D341Med (cell line): ENCODE measurements at regions not wholly inside any gene's neighbourhood (a gene's known extent, or its start where the extent isn't known, plus 50 kb on each side); places are given as distances from the start of the nearest gene placed in this dataset.

Experiments
- DNase-seq: peaks from one replicate; pipeline ENCODE4 v3.0.0; 2012; ENCODE audit warnings: low spot score

DNA sequence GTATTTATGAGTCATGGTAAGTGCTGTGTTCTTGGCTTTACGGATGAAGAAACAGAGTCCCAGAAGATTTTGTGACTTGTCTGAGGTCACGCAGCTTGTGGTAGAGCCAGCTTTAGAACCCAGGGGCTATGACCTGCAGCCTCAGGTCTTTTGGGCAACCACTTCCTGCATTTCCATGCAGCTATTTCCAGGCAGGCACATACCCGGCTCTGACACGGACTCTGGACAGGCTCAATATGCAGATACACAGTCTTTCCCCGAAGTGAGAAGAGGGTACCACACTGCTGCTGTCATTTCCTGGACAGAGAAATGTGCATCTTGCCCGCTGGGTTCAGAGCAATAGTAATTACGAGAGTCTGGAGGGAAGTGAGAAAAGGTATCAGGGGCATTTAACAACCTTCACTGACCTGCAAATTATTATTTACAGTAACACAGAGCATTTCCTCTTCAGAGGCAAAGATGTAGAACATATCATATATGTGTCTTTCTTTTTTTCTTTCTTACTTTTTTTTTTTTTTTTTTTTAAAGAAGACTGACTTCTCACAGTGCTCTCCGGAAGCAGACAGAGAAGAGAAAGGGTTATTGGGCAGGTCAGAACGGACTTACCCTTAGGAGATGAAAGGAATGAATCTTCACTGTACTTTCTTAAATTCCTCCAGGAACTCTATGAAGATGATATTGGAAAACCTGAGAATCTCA, 185.1 kb downstream of the CLIC5 start:
- DNase-seq = no peak

DNA sequence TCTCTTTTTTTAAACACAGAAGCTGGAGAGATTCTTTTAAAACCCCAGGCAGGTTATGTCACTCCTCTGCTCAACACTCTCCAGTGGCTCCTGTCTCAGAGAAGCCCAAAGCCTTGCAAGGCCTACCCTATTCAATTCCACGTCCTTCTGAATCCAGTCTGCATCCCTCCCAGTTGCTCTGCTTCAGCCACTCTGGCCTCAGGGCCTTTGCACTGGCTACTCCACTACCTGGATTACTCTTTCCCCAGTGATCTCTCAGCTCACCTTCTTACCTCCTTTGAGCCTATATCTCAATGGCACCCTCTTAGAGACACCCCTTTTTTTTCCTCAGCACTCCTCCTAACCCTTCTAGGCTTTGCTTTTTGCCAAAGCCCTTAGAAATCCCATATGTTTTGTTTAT, 185.8 kb downstream of the CLIC5 start:
- DNase-seq = no peak

- no peak for DNase-seq
Measured at GRCh38 chr6:45827952-45828530, 187.6 kb downstream of the CLIC5 start.

- DNase-seq = no peak
Measured at GRCh38 chr6:45822873-45823272, 192.8 kb downstream of the CLIC5 start.

DNA sequence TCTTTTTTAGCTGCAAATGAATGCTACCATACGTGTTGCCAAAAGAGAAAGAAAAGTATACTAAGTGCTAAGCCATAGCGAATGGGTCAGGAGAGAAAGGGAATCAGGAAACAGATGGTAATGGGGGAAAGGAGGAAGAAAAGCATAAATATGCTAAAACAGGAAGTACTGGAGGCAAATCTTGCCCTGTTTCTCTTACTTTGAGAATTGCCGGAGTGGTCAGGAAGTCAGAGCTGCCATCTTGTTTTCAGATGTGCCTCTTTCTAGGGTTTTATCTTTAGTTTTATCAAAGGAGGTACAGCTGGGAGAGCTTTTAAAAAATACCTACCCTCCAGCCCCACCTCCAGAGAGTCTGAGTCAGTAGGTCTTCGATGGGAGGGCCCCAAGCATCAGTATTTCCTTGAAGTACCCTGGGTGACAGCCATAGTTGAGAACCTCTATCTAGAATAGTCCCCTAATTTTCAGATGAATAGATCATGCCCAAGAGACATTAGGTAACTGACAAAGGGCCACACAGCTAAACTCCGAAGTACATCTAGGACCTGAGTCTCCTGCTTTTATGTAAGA, 193.3 kb downstream of the CLIC5 start:
- DNase-seq = no peak

DNA sequence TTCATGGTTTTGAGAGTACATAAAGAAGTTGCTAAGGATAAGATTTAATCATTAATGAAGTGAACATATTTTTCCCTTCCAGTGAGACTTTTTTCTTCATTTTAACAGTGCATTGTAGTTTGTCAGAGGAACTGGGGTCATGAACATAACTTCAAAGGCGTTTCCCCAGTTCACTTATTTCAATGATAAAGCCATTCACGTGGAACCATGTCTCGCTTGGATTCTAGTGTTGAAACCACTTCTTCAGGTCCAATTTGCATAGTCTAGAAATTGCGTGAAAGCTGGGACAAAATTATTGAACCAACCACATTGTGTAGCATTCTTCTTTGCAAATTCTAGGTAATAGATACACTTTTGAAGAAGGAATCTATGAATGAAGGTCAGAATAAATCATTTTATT, 197.0 kb downstream of the CLIC5 start:
- DNase-seq = no peak

- no peak for DNase-seq
Measured at GRCh38 chr6:45816674-45817297, 198.9 kb downstream of the CLIC5 start.

GRCh38 chr6:45815466-45816125, 200.1 kb downstream of the CLIC5 start:
- DNase-seq = no peak

- no peak for DNase-seq
Measured at GRCh38 chr6:45814772-45815171, 200.9 kb downstream of the CLIC5 start.

DNA sequence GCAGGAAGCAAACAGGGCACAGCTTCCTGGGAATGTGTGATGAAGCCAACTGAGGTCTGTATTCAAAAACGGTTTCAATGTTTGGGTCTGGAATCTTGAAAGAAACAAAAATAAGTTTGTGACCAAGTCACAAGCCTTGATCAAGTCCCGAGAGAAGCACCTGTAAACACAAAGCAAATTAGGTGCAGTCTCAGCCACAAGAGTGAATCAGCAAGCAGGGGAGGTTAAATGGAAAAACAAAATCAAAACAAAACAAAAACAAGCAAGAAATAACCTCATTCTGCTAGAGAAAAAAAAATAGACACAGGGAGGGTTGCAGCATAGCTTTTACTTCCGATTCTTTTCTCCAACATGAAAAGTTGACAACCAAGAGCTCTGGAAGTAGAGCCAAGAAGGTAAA, 201.7 kb downstream of the CLIC5 start:
- no peak for DNase-seq

DNA sequence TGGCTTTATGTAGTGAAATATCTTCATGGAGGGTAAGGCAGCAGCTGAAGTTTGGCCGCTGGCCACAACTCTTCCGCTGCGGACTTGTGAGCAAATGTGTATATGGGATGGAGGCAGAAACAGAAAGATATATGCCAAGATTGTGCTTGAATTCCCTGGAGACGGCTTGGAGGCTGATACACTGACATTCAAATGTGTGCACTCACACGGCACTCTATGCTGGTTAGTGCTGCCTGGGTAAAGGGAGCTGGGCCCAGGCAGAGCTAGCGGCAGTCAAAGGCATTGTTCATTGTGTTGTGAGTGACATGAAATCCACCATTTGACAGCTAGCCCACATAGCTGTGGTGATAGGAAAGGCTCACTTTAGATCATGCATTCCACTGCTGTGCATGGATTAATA, 202.7 kb downstream of the CLIC5 start:
- no peak for DNase-seq

DNA sequence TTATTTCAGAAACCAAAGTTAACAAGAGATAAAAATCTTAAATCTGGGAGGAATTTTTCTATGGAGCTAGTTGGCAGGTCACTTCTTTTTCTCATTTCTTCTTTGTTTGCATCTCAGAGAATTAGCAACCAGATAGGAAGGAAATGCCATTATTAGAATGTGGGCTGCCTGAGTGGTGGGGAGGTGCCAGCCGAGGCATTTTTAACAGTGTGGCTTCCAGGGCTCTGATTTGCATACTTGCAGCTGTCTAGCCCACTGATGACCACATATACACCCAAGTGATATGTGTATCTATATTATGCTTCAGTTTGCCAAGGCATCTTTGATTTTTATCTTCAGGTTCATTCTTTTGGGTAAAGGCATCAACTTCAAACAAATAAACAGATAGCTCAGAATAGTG, 206.7 kb downstream of the CLIC5 start:
- DNase-seq = no peak

- no peak for DNase-seq
Measured at GRCh38 chr6:45808042-45808645, 207.5 kb downstream of the CLIC5 start.

DNA sequence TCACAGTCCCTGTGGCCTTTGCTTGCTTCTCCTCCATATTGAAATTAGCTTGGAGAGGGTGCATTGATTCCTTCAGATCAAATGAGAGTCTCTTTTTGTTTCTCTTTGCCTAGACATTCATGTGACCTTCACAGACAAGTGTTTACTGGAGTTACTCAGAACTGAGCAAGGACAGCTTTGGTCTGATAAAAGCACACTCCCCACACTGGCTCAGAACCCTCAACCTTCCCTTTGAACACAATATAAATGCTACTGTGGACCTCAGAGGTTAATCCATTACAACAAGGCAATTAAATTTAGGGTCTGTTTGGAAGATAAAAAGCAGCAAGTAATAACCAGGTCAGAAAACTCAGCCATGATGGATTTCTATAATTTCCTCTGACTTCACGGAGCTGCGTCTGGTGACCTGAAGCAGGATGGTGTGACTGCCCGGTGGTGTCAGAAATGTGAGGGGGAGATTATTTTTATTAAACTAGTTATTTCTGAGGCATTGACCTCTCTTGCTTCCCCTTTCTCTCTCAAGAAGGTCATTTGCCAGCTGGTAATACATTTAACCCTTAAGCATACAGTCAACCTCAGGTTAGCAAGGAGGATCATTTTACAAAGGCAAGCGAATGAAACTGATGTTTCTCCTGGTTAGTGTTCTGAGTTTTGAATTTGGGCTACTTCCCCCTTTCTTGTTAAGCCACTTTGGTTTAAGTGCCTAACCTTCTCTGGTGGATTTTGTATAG, 208.2 kb downstream of the CLIC5 start:
- DNase-seq = no peak

DNA sequence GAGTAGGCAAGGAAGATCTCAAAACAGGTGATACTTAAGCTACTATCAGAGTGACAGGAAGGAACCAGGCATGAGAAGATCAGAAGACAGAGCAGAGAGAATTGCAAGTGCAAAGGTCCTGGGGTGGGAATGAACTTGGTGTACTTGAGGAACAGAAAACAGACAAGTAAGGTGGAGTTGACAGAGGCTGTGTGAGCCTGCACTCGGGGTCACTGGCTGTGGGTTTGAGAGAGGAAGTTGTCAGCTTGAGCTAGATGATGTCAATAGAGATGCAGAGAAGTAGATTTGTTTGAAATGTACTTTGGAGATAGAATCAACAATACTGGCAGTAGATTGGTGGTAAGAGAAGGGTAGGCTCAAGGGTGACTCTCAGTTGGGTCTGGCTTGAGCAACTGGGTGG, 209.5 kb downstream of the CLIC5 start:
- no peak for DNase-seq

GRCh38 chr6:45803071-45803470, 212.6 kb downstream of the CLIC5 start:
- no peak for DNase-seq

DNA sequence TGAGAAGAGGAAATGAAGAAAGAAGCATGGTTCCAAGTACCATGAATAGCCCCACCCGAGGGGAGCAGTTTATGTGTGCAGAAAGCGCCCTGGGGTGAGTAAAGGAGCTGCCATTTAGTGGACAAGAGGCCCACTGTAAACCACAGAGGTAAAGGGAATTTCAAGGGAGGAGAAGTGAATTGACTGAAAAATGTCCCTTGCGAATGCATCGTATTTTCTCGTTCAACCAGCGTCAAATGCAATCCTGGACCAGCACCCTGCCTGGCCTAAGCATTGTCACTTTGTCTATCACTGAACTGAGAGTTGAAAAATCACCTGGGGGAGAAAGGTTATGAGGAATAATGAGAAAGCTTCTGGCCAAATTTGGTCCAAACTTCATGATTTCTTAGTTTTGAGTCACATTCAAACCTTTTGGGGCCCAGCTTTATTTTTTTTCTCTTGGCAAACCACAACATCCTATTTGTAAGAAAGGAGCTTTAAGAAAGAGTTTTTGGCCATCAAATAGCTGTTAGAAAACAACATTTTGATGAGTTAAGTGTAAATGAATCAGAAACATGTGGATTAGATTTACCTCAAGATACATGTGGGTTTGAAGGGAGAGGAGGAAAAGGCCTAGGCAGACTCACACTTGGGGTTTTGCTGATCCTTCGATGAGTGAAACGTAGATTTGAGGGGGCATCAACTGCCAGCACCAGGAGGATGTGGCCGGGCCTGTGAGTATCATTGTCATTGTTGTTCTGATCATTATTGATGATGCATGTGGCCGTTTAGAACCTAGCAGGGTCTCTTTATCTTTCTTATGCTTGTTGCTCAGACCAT, 214.0 kb downstream of the CLIC5 start:
- DNase-seq = no peak

GRCh38 chr6:45800911-45801310, 214.7 kb downstream of the CLIC5 start:
- no peak for DNase-seq

DNA sequence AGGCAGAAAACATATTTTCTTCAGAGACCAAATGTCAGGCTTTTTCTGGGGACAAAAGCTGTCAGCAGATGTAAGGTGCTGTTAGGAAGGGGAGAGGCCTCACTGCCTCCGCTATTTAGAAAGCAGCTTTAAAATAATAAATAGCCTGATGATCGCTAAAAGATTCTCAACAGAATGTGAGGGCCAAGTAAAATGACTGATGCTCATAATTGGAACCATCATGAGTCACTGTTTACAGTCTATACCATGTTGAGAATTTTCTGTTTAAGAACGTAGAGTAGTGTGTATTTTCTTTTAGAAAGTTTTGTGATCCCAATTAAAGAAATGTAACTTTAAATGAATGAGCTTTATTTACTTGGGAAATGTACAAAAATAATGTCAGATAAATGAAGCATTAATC, 220.0 kb downstream of the CLIC5 start:
- no peak for DNase-seq

- DNase-seq = no peak
Measured at GRCh38 chr6:45794465-45794864, 221.2 kb downstream of the CLIC5 start.
